Large intestine (tissue), 3 donors: ENCODE measurements at regions not wholly inside any gene's neighbourhood (a gene's known extent, or its start where the extent isn't known, plus 50 kb on each side); places are given as distances from the start of the nearest gene placed in this dataset.

Source experiments
- DNase-seq, 2 donors: peaks; one replicate each; pipeline versions ENCODE4 v3.0.0 to v3.0.0-alpha.2; 2013
- H3K27ac ChIP-seq: one replicate; pipeline ENCODE4 v1.5.1; 2013; ENCODE audit warnings: low read length
- H3K27me3 ChIP-seq: 2 replicates; pipeline ENCODE4 v1.6.1; 2013; ENCODE audit warnings: low read length; ENCODE audit not compliant: control insufficient read depth, insufficient read depth
- H3K36me3 ChIP-seq: 2 replicates; pipeline ENCODE4 v1.6.1; 2013; ENCODE audit warnings: low read length; ENCODE audit not compliant: control insufficient read depth, insufficient read depth
- H3K4me1 ChIP-seq: one replicate; pipeline ENCODE4 v1.6.1; 2013; ENCODE audit warnings: low read length; ENCODE audit not compliant: control insufficient read depth, insufficient read depth
- H3K4me3 ChIP-seq: one replicate; pipeline ENCODE4 v1.5.1; 2013; ENCODE audit warnings: low read length
- H3K9me3 ChIP-seq: one replicate; pipeline ENCODE4 v1.6.1; 2013; ENCODE audit warnings: mild to moderate bottlenecking, low read depth, low read length, moderate library complexity; ENCODE audit not compliant: control insufficient read depth
- WGBS: methylation state at CpG from one replicate; pipeline ENCODE4 v1.1.5; 2013; ENCODE audit warnings: low lambda C conversion rate; ENCODE audit not compliant: insufficient coverage; 5-methylcytosine and 5-hydroxymethylcytosine counted together

- Histone ChIP-seq H3K27me3 (no peaks in the 10 kb centered on the region), H3K4me3 (no peak overlapping the region), H3K4me1 (no peaks in the 10 kb centered on the region), H3K36me3 (no peaks in the 10 kb centered on the region), H3K9me3 (no peaks in the 10 kb centered on the region), H3K27ac (no peak overlapping the region)
- DNase-seq: peak in 1 of 2 donors; percentile 18
- no CpG with 5 or more reads among the region's 8 CpGs for WGBS
These were observed 234.8 kb upstream of the RAB6C start for GRCh38 chr2:129744649-129745048.

GRCh38 chr2:129747500-129748125, 231.9 kb upstream of the RAB6C start:
- no peak overlapping the region for H3K27ac ChIP-seq
- no peaks in the 10 kb centered on the region for H3K36me3 ChIP-seq
- no CpG with 5 or more reads among the region's 6 CpGs for WGBS
- DNase-seq: no peak
- H3K4me3 ChIP-seq: no peak overlapping the region
- no peaks in the 10 kb centered on the region for H3K9me3 ChIP-seq
- H3K4me1 ChIP-seq: no peaks in the 10 kb centered on the region
- no peaks in the 10 kb centered on the region for H3K27me3 ChIP-seq

GRCh38 chr2:129748250-129748649, 231.2 kb upstream of the RAB6C start:
- no peak for DNase-seq
- Histone ChIP-seq H3K4me1 (no peaks in the 10 kb centered on the region), H3K27me3 (no peaks in the 10 kb centered on the region), H3K27ac (no peak overlapping the region), H3K36me3 (no peaks in the 10 kb centered on the region), H3K4me3 (no peak overlapping the region), H3K9me3 (no peaks in the 10 kb centered on the region)
- WGBS: no CpG with 5 or more reads among the region's 5 CpGs

GRCh38 chr2:129748653-129749052, 230.8 kb upstream of the RAB6C start:
- DNase-seq: peak; percentile 44 to 47
- no peaks in the 10 kb centered on the region for H3K27me3 ChIP-seq
- no peak overlapping the region for H3K4me3 ChIP-seq
- H3K27ac ChIP-seq: no peak overlapping the region
- no peaks in the 10 kb centered on the region for H3K9me3 ChIP-seq
- WGBS: no CpG with 5 or more reads among the region's 6 CpGs
- no peaks in the 10 kb centered on the region for H3K36me3 ChIP-seq
- no peaks in the 10 kb centered on the region for H3K4me1 ChIP-seq

GRCh38 chr2:129751409-129751808, 228.1 kb upstream of the RAB6C start:
- Histone ChIP-seq H3K4me3 (no peak overlapping the region), H3K27ac (no peak overlapping the region), H3K4me1 (no peaks in the 10 kb centered on the region), H3K27me3 (peaks cover 4% of the 10 kb centered on the region), H3K36me3 (no peaks in the 10 kb centered on the region), H3K9me3 (no peaks in the 10 kb centered on the region)
- no CpG with 5 or more reads among the region's 1 CpG for WGBS
- no peak for DNase-seq

- H3K36me3 ChIP-seq: no peaks in the 10 kb centered on the region
- peaks cover 4% of the 10 kb centered on the region for H3K27me3 ChIP-seq
- no CpG with 5 or more reads among the region's 3 CpGs for WGBS
- no peaks in the 10 kb centered on the region for H3K9me3 ChIP-seq
- DNase-seq: no peak
- no peaks in the 10 kb centered on the region for H3K4me1 ChIP-seq
- no peak overlapping the region for H3K27ac ChIP-seq
- H3K4me3 ChIP-seq: no peak overlapping the region
These were observed 227.3 kb upstream of the RAB6C start for GRCh38 chr2:129752176-129752575.

GRCh38 chr2:129752686-129753085, 226.8 kb upstream of the RAB6C start:
- Histone ChIP-seq H3K9me3 (no peaks in the 10 kb centered on the region), H3K36me3 (no peaks in the 10 kb centered on the region), H3K4me3 (no peak overlapping the region), H3K4me1 (no peaks in the 10 kb centered on the region), H3K27me3 (peaks cover 4% of the 10 kb centered on the region), H3K27ac (no peak overlapping the region)
- no CpG with 5 or more reads among the region's 10 CpGs for WGBS
- DNase-seq: no peak

- no CpG with 5 or more reads among the region's 8 CpGs for WGBS
- H3K36me3 ChIP-seq: no peaks in the 10 kb centered on the region
These were observed 226.2 kb upstream of the RAB6C start for GRCh38 chr2:129753261-129753660.

GRCh38 chr2:129754421-129754820, 225.0 kb upstream of the RAB6C start:
- DNase-seq: no peak
- no peaks in the 10 kb centered on the region for H3K9me3 ChIP-seq
- WGBS: 100% methylated on average over 2 of the region's 14 CpGs
- H3K4me1 ChIP-seq: no peaks in the 10 kb centered on the region
- no peaks in the 10 kb centered on the region for H3K36me3 ChIP-seq
- H3K27ac ChIP-seq: no peak overlapping the region
- H3K27me3 ChIP-seq: peaks cover 4% of the 10 kb centered on the region
- H3K4me3 ChIP-seq: no peak overlapping the region

More at GRCh38 chr2:129753261-129753660, 226.2 kb upstream of the RAB6C start:
- Histone ChIP-seq H3K27me3 (peaks cover 4% of the 10 kb centered on the region), H3K27ac (no peak overlapping the region), H3K4me3 (no peak overlapping the region), H3K4me1 (no peaks in the 10 kb centered on the region), H3K9me3 (no peaks in the 10 kb centered on the region)
- no peak for DNase-seq

GRCh38 chr2:129754831-129755230, 224.6 kb upstream of the RAB6C start:
- H3K36me3 ChIP-seq: no peaks in the 10 kb centered on the region
- no CpG with 5 or more reads among the region's 6 CpGs for WGBS
- no peak for DNase-seq
- no peak overlapping the region for H3K4me3 ChIP-seq
- no peak overlapping the region for H3K27ac ChIP-seq
- no peaks in the 10 kb centered on the region for H3K9me3 ChIP-seq
- H3K4me1 ChIP-seq: no peaks in the 10 kb centered on the region
- H3K27me3 ChIP-seq: peaks cover 4% of the 10 kb centered on the region

GRCh38 chr2:129755786-129756185, 223.7 kb upstream of the RAB6C start:
- H3K9me3 ChIP-seq: no peaks in the 10 kb centered on the region
- no peak overlapping the region for H3K27ac ChIP-seq
- peaks cover 4% of the 10 kb centered on the region for H3K27me3 ChIP-seq
- no peak for DNase-seq
- H3K4me1 ChIP-seq: no peaks in the 10 kb centered on the region
- H3K4me3 ChIP-seq: no peak overlapping the region
- no peaks in the 10 kb centered on the region for H3K36me3 ChIP-seq
- no CpG with 5 or more reads among the region's 7 CpGs for WGBS
